SU-DHL-6 (cell line): ENCODE measurements at regions not wholly inside any gene's neighbourhood (a gene's known extent, or its start where the extent isn't known, plus 50 kb on each side); places are given as distances from the start of the nearest gene placed in this dataset.
"Not testable (repeated sequence)": the region's sequence is repeated elsewhere in the genome, so short reads cannot be mapped to it uniquely, and the experiment has no call there.

Experiments
- H2AFZ ChIP-seq: fragments of 200-600 bp; sonication (generic); 2 replicates; pipeline ENCODE4 v1.6.1; 2014; ENCODE audit warnings: low read depth, mild to moderate bottlenecking, moderate library complexity, mixed read lengths, antibody characterized with exemption, low read length; ENCODE audit not compliant: severe bottlenecking
- H3F3A ChIP-seq: fragments of 200-600 bp; shearing (Covaris generic); 2 replicates; pipeline ENCODE4 v1.6.0; 2016; ENCODE audit warnings: antibody characterized with exemption, mild to moderate bottlenecking; ENCODE audit not compliant: insufficient read depth
- H3K27ac ChIP-seq: fragments of 200-600 bp; sonication (generic); 2 replicates; pipeline ENCODE4 v1.5.1; 2016; ENCODE audit warnings: low read depth, mild to moderate bottlenecking, low read length, moderate library complexity, mixed read lengths
- H3K27me3 ChIP-seq: fragments of 200-600 bp; sonication (generic), shearing (Covaris generic); 2 replicates; pipeline ENCODE4 v1.6.0; 2014; ENCODE audit warnings: mild to moderate bottlenecking, low read length
- H3K36me3 ChIP-seq: fragments of 200-600 bp; sonication (generic); 2 replicates; pipeline ENCODE4 v1.6.1; 2014; ENCODE audit warnings: mild to moderate bottlenecking, low read length, mixed read lengths
- H3K4me2 ChIP-seq: fragments of 300-600, 200-600 bp; shearing (Covaris generic), sonication (generic); 2 replicates; pipeline ENCODE4 v1.6.0; 2014; ENCODE audit warnings: low read length, low read depth, mild to moderate bottlenecking; ENCODE audit not compliant: poor library complexity, severe bottlenecking
- H3K4me3 ChIP-seq: fragments of 200-600 bp; sonication (generic); 2 replicates; pipeline ENCODE4 v1.5.1; 2014; ENCODE audit warnings: antibody characterized with exemption, low read length, mild to moderate bottlenecking, mixed read lengths; ENCODE audit not compliant: insufficient read depth, poor library complexity, severe bottlenecking
- H3K79me2 ChIP-seq: fragments of 200-600 bp; sonication (generic); 2 replicates; pipeline ENCODE4 v1.6.1; 2014; ENCODE audit warnings: mild to moderate bottlenecking, low read length, moderate library complexity; ENCODE audit not compliant: insufficient read depth
- H3K9ac ChIP-seq: fragments of 200-600 bp; sonication (generic); 2 replicates; pipeline ENCODE4 v1.7.0; 2014; ENCODE audit warnings: mild to moderate bottlenecking, low read length
- H3K9me2 ChIP-seq: fragments of 200-600 bp; sonication (generic); replicated peaks from 2 replicates; pipeline ENCODE4 v1.6.1; 2014; ENCODE audit warnings: low read length; ENCODE audit not compliant: insufficient read depth
- H3K9me3 ChIP-seq: fragments of 200-600 bp; sonication (generic); 2 replicates; pipeline ENCODE4 v1.6.1; 2014; ENCODE audit warnings: low read length, mixed read lengths; ENCODE audit not compliant: insufficient read depth
- H4K20me1 ChIP-seq: fragments of 200-600 bp; sonication (generic); 2 replicates; pipeline ENCODE4 v1.6.1; 2014; ENCODE audit warnings: low read depth, mild to moderate bottlenecking, antibody characterized with exemption, low read length, moderate library complexity, mixed read lengths
- EZH2phosphoT487 ChIP-seq: fragments of 200-600 bp; sonication (generic), shearing (Covaris generic); conservative IDR thresholded peaks from 2 replicates; pipeline ENCODE4 v1.6.1; 2018; ENCODE audit warnings: mild to moderate bottlenecking, antibody characterized with exemption, low read length, moderate library complexity, mixed read lengths
- TF ChIP-seq, protein P1 (sequence below): fragments of 200-600 bp; sonication (generic); IDR thresholded peaks from one replicate; pipeline ENCODE4 v1.5.1; 2017; ENCODE audit warnings: antibody characterized with exemption, mild to moderate bottlenecking, low read length, moderate library complexity; ENCODE audit not compliant: insufficient read depth, poor library complexity, severe bottlenecking

DNA sequence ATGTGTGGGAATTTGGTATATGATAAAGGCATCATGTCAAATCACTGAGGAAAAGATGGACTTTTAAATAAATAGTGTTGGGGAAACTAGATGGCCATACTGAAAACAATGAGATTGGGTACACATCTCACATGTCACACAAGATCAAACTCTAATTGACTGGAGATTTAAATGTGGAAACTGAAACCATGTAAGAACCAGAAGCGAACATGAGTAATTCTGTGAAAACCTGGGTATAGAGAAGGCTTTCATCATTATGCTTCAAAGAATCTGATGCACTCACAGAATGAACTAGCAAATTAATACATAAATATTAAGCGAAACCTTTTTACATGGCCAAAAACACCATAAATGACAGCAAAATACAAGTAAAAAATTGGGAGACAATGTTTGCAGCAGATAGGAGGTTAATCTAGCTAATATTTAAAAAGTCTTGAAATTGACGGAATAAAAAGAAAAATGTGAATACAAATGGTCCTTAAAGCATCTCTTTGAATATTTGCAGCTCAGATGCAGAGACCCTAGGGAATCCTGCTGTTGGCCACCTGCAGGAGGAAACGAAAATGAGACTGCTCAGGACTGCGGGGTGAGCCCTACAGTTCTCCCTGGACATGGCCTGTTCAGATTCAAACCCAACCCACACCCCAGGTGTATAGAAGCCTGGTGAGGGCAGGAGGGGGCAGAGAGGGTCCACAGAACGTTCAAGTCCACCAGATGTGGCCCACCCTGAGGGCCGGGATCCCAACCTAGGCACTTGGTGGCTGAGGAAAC, 297.6 kb upstream of the WSB1 start:
- not testable (repeated sequence) for H3K9me3 ChIP-seq, H2AFZ ChIP-seq, H4K20me1 ChIP-seq, H3F3A ChIP-seq, H3K9ac ChIP-seq, H3K4me3 ChIP-seq, H3K79me2 ChIP-seq, H3K4me2 ChIP-seq, H3K9me2 ChIP-seq, H3K27me3 ChIP-seq, H3K36me3 ChIP-seq, H3K27ac ChIP-seq

DNA sequence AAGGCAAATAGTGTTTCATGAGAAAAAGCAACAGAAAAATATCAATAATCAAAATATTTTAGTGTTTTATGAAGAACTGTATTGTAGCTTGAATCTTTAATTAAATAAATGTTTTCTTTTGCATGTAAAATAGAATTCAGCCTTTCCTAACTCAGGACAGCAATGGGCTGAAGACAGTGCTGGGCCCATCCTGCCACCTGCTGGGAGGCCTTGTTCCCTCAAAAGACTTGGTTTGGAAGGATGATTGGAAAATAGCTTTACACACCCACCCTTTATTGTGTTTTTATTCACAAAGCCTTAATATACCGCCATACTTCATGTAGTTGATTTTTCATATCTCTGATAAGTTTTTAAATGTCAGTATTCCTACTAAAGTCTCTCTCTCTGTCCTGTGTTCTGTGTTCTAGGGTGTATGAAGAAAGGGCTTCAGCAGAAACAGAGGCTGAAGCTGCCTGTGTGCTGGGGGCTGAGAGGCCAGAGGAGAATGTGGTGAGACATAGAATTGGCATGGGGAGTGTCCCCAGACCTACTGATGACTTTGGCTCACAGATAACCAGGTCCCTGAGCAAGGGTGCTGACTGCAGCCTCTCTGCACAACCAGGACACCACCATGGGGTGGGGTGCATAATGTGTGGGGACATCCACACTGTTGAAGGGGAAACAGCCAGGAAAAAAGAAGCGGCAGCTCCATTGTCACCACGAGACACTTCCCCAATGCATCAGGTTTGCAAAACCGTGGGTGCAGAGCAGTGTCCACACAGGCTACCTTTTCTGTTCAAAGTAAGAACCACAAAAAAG, 286.0 kb upstream of the WSB1 start:
- not testable (repeated sequence) for H3K9ac ChIP-seq, H3K36me3 ChIP-seq, H3K4me3 ChIP-seq, H3K4me2 ChIP-seq, H3K9me2 ChIP-seq, H3K27me3 ChIP-seq, H3K27ac ChIP-seq, H4K20me1 ChIP-seq, H3K9me3 ChIP-seq, H3K79me2 ChIP-seq, H3F3A ChIP-seq, H2AFZ ChIP-seq

DNA sequence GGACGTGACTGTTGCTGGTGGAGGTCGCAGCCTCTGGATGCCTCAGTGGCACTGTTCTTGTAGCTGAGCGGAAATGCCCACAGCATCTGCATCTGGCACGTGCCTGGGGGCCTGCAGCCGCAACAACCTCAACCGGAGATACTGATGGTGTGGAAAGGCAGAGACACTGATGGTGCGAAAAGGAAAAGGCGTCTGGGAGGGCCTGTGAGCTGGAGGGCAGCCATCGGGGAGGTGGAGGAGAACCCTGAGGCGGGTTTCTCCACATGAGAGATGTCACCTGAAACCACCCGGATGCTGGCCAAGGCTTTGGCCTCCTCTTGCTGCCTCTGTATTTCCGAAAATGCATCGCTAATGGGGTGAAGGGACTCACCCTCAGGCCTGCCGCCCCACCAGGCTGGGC, 284.8 kb upstream of the WSB1 start:
- H2AFZ ChIP-seq, result no peak overlapping the region
- no peaks in the 10 kb centered on the region for H3F3A ChIP-seq
- no peak overlapping the region for H3K4me3 ChIP-seq
- H3K79me2 ChIP-seq, result no peaks in the 10 kb centered on the region
- no peaks in the 10 kb centered on the region for H4K20me1 ChIP-seq
- no peaks in the 10 kb centered on the region for H3K27me3 ChIP-seq
- no peaks in the 10 kb centered on the region for H3K36me3 ChIP-seq
- H3K27ac ChIP-seq, result peak overlapping the region; percentile 59
- H3K9ac ChIP-seq, result no peak overlapping the region
- TF ChIP-seq EZH2phosphoT487, result no peak
- TF ChIP-seq, protein P1, sequence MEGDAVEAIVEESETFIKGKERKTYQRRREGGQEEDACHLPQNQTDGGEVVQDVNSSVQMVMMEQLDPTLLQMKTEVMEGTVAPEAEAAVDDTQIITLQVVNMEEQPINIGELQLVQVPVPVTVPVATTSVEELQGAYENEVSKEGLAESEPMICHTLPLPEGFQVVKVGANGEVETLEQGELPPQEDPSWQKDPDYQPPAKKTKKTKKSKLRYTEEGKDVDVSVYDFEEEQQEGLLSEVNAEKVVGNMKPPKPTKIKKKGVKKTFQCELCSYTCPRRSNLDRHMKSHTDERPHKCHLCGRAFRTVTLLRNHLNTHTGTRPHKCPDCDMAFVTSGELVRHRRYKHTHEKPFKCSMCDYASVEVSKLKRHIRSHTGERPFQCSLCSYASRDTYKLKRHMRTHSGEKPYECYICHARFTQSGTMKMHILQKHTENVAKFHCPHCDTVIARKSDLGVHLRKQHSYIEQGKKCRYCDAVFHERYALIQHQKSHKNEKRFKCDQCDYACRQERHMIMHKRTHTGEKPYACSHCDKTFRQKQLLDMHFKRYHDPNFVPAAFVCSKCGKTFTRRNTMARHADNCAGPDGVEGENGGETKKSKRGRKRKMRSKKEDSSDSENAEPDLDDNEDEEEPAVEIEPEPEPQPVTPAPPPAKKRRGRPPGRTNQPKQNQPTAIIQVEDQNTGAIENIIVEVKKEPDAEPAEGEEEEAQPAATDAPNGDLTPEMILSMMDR, result no peak
- H3K9me2 ChIP-seq, result no peaks in the 10 kb centered on the region
- H3K4me2 ChIP-seq, result no peak overlapping the region
- no peaks in the 10 kb centered on the region for H3K9me3 ChIP-seq

DNA sequence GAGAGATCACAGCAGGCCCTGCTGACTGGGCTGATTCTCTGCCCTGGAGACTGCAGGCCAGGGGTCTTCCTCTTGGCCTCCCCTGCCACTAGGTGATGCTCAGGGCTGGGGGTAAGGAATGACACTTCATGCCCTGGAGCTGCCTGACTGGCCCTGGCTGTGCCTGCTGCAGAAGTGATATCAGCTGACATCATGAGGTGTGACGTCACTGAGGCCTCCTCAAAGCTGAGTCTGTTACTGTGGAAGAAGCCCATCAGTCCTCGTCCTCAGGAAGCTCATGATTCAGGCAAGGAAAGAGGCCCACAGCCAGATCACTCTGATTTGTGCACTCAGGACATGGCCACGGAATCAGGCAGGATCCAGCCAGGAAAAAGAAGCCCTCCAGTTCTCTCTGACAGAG, 283.8 kb upstream of the WSB1 start:
- not testable (repeated sequence) for H3K9me2 ChIP-seq, H3K9me3 ChIP-seq, H3K4me2 ChIP-seq

DNA sequence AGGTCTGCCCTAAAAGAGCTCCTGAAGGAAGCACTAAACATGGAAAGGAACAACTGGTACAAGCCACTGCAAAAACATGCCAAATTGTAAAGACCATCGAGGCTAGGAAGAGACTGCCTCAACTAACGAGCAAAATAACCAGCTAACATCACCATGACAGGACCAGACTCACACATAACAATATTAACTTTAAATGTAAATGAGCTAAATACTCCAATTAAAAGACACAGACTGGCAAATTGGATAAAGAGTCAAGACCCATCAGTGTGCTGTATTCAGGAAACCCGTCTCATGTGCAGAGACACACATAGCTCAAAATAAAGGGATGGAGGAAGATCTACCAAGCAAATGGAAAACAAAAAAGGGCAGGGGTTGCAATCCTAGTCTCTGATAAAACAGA, 263.4 kb upstream of the WSB1 start:
- H3K36me3 ChIP-seq, H3K9me2 ChIP-seq, H4K20me1 ChIP-seq, H3K4me3 ChIP-seq, H3K4me2 ChIP-seq, H3F3A ChIP-seq, H3K79me2 ChIP-seq, H3K9me3 ChIP-seq, H3K27ac ChIP-seq, H3K27me3 ChIP-seq, H2AFZ ChIP-seq, H3K9ac ChIP-seq: not testable (repeated sequence)

More for the DNA sequence above, 283.8 kb upstream of the WSB1 start:
- not testable (repeated sequence) for H2AFZ ChIP-seq, H3F3A ChIP-seq, H4K20me1 ChIP-seq, H3K4me3 ChIP-seq, H3K27me3 ChIP-seq, H3K9ac ChIP-seq, H3K27ac ChIP-seq, H3K36me3 ChIP-seq, H3K79me2 ChIP-seq
